ENCODE measurements at regions not wholly inside any gene's neighbourhood (a gene's known extent, or its start where the extent isn't known, plus 50 kb on each side); places are given as distances from the start of the nearest gene placed in this dataset.

GRCh38 chr15:66993090-66993489 lies 72.3 kb upstream of the SMAD3 start:
- intact Hi-C loops (cut with DNase I), result no loop called here
- Histone ChIP-seq H3K27ac (no peak overlapping the region), H3K4me1 (no peaks in the 10 kb centered on the region), H3K4me3 (no peak overlapping the region), H3K27me3 (no peaks in the 10 kb centered on the region), H3K9me3 (no peaks in the 10 kb centered on the region), H3K36me3 (no peaks in the 10 kb centered on the region)
- 79 to 87% methylated on average over 2 of the region's 2 CpGs for WGBS, 2 donors
- TF ChIP-seq EP300 (IDR thresholded peaks at IDR 0.05) (no peak), POLR2A (IDR thresholded peaks at IDR 0.05) (no peak), POLR2AphosphoS5 (IDR thresholded peaks at IDR 0.05) (no peak)
- TF ChIP-seq, protein P1, sequence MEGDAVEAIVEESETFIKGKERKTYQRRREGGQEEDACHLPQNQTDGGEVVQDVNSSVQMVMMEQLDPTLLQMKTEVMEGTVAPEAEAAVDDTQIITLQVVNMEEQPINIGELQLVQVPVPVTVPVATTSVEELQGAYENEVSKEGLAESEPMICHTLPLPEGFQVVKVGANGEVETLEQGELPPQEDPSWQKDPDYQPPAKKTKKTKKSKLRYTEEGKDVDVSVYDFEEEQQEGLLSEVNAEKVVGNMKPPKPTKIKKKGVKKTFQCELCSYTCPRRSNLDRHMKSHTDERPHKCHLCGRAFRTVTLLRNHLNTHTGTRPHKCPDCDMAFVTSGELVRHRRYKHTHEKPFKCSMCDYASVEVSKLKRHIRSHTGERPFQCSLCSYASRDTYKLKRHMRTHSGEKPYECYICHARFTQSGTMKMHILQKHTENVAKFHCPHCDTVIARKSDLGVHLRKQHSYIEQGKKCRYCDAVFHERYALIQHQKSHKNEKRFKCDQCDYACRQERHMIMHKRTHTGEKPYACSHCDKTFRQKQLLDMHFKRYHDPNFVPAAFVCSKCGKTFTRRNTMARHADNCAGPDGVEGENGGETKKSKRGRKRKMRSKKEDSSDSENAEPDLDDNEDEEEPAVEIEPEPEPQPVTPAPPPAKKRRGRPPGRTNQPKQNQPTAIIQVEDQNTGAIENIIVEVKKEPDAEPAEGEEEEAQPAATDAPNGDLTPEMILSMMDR (IDR thresholded peaks at IDR 0.05), result no peak
- DNase-seq, result no peak

DNA sequence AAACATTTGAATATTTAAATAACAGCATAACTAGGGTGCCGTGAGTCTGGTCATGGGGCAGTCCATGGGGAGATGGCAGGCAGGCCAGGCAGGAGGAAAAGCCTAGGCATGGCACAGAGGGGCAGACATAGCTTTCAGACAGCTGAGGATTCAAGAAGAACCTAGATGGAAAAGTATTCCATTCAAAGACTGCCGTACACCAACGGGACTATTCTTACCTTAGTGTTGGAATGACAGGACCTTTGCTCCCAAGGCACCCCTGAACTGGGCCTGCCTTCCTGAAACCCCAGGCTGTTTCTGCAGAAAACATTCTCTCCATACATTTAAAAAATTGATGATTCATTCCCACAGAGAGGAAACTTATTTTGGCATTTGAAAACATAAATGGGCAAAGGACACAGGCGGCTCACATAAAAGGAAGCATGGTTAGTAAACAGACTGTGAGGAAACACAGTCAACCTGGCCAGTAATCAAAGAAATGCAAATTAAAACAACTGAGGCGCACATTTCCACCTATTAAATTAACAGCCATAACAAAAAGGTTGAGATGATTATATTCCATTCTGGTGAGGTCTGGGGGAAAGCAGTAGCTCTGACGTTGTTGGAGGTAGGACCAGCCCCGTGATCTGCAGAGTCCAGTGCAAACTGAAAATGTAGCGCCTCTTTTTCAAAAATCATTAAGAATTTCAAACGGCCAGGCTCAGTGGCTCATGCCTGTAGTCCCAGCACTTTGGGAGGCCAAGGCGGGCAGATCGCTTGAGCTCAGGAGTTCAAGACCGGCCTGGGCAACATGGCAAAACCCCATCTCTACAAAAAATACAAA lies 71.3 kb upstream of the SMAD3 start:
- TF ChIP-seq POLR2A (IDR thresholded peaks at IDR 0.05) (no peak), POLR2AphosphoS5 (IDR thresholded peaks at IDR 0.05) (no peak), EP300 (IDR thresholded peaks at IDR 0.05) (no peak)
- TF ChIP-seq, protein P1 (IDR thresholded peaks at IDR 0.05), result no peak
- Histone ChIP-seq H3K36me3 (no peaks in the 10 kb centered on the region), H3K27ac (no peak overlapping the region), H3K9me3 (no peaks in the 10 kb centered on the region), H3K4me1 (no peaks in the 10 kb centered on the region), H3K27me3 (no peaks in the 10 kb centered on the region), H3K4me3 (no peak overlapping the region)
- no peak for DNase-seq
- WGBS, 2 donors, result 55 to 78% methylated on average over 12 of the region's 12 CpGs
- intact Hi-C loops (cut with DNase I), result no loop called here

- TF ChIP-seq, protein P1 (IDR thresholded peaks at IDR 0.05), result no peak
- TF ChIP-seq POLR2A (IDR thresholded peaks at IDR 0.05) (no peak), POLR2AphosphoS5 (IDR thresholded peaks at IDR 0.05) (no peak), EP300 (IDR thresholded peaks at IDR 0.05) (no peak)
- H3K4me3 ChIP-seq, result no peak overlapping the region
- no peak for DNase-seq
- intact Hi-C loops (cut with DNase I), result no loop called here
- 87 to 90% methylated on average over 7 of the region's 7 CpGs for WGBS, 2 donors
- no peaks in the 10 kb centered on the region for H3K27me3 ChIP-seq
- no peaks in the 10 kb centered on the region for H3K36me3 ChIP-seq
- H3K9me3 ChIP-seq, result no peaks in the 10 kb centered on the region
- H3K27ac ChIP-seq, result no peak overlapping the region
- no peaks in the 10 kb centered on the region for H3K4me1 ChIP-seq
Measured at GRCh38 chr15:66994927-66995656, 70.3 kb upstream of the SMAD3 start.

DNA sequence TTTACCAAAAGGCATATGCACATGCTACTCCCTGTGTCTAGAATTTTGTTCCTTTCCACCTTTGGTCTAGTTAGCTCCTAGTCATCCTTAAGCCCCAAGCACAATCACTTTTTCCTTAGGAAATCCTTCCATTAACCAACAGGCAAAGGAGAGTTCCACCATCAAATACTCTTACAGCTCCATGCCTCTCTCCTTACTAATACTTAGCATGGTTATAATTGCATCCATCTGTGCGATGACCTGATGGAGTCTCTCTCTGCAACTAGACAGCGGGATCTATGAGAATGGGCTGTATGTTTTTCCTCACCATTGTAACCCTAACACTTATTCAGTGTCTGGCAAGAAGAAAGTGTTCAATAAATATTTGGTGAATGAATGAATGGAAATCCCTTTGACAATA lies 69.3 kb upstream of the SMAD3 start:
- no peaks in the 10 kb centered on the region for H3K27me3 ChIP-seq

More for the DNA sequence above, 69.3 kb upstream of the SMAD3 start:
- WGBS, 2 donors, result 93 to 99% methylated on average over 2 of the region's 2 CpGs
- no peak overlapping the region for H3K4me3 ChIP-seq
- TF ChIP-seq POLR2AphosphoS5 (IDR thresholded peaks at IDR 0.05) (no peak), POLR2A (IDR thresholded peaks at IDR 0.05) (no peak), EP300 (IDR thresholded peaks at IDR 0.05) (no peak)
- TF ChIP-seq, protein P1 (IDR thresholded peaks at IDR 0.05), result no peak
- intact Hi-C loops (cut with DNase I), result no loop called here
- no peaks in the 10 kb centered on the region for H3K9me3 ChIP-seq
- DNase-seq, result no peak
- H3K36me3 ChIP-seq, result no peaks in the 10 kb centered on the region
- no peaks in the 10 kb centered on the region for H3K4me1 ChIP-seq
- no peak overlapping the region for H3K27ac ChIP-seq
